GM18517 (cell line): ENCODE measurements at regions not wholly inside any gene's neighbourhood (a gene's known extent, or its start where the extent isn't known, plus 50 kb on each side); places are given as distances from the start of the nearest gene placed in this dataset.

Experiments used
- ATAC-seq: cut with Tn5 transposase; IDR thresholded peaks from one replicate; pipeline ENCODE4 v1.9.1; 2021; ENCODE audit warnings: mild to moderate bottlenecking, moderate library complexity; ENCODE audit not compliant: unreplicated experiment

- ATAC-seq: no peak
Measured at GRCh38 chr15:70337277-70338186, 239.8 kb upstream of the TLE3 start.

- no peak for ATAC-seq
Measured at GRCh38 chr15:70336425-70337009, 238.8 kb upstream of the TLE3 start.

DNA sequence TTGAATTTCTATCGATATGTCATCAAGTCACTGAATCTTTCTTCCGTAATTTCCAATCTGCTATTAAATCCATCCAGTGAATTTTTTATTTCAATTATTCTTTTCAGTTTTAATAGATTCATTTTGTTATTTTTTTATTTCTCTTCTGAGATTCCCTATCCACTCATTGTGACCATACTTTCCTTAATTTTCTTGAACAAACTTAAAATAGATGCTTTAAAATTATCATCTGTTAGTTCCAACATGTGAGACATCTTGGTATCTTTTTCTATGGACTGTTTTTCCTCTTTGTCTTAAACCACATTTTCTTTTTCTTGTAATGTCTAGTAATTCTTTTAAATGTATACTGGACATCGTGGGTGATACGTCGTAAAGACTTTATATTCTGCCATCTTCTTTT lies 236.6 kb upstream of the TLE3 start:
- ATAC-seq: no peak

GRCh38 chr15:70329179-70329578 lies 231.5 kb upstream of the TLE3 start:
- ATAC-seq: no peak

DNA sequence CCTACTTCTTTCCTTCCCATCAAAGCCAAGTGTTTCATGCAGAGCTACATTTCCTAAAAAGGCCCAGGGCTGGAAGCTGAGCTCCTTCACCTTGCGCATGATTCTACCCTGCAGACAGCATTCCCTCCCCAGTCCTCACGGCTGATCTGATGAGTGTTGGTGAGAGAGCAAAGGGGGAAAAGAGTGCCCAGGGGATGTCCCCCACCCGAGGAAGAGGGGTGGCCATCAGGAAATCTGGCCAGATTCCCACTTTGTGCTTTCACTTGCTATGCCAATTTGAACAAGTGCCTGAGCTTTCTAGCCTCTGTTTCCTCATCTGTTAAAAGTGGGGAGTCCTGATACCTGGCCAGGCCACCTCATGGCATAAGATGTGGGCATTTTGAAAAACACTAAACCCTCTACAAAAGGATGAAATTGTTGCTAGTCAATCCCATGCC lies 231.0 kb upstream of the TLE3 start:
- ATAC-seq: no peak

GRCh38 chr15:70327856-70328678 lies 230.3 kb upstream of the TLE3 start:
- ATAC-seq: no peak

DNA sequence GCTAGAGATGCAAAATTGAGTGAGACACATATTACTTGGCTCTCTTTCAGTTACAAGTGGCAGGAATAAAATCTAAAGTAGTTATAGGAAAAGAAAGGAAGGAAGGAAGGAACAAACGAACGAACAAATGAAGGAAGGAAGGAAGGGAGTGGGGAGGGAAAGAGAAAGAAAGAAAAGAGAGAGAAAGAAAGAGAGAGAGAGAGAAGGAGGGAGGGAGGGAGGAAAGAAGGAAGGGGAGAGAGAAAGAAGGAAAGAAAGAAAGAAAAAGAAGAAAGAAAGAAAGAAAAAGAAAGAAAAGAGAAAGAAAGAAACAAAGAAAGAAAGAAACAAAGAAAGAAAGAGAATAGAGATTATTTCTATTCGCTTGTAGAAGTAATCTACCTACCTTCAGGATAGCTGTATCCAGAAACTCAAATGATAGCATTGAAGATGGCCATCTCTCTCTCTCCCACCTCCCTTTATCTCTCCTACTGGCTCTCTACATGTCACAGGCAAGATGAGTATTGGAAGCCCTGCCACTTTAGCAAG lies 229.7 kb upstream of the TLE3 start:
- ATAC-seq: no peak

- no peak for ATAC-seq
Measured at GRCh38 chr15:70324001-70324974, 226.6 kb upstream of the TLE3 start.

- no peak for ATAC-seq
Measured at GRCh38 chr15:70323111-70323851, 225.6 kb upstream of the TLE3 start.

DNA sequence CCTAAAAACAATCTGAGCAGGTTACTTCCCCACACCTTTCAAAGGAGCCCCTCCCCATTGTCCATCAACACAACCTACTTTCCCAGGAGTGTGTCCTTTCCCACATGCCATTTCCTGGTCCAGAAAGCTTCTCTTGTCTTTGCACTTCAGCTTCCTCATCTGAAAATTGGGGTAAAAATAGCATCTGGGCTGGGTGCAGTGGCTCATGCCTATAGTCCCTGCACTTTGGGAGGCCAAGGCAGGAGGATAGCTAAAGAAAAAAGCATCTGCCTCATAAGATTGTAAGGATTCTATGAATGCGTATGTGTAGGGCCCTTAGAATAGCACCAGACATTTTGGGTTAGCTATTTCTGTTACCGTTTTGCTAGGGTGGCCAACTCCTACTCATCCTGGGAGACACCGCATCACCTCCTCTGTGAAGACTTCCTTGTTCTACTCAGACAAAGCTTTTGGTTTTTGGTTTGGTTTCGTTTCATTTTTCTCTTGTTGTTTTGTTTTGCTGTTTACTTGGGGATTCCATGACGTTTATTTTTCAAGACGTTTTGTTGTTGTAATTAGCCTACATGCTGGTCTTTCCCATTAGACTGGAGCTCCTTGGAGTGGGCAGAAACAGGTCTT lies 224.4 kb upstream of the TLE3 start:
- no peak for ATAC-seq

- ATAC-seq: no peak
Measured at GRCh38 chr15:70321172-70321819, 223.6 kb upstream of the TLE3 start.

- ATAC-seq: no peak
Measured at GRCh38 chr15:70320482-70320881, 222.8 kb upstream of the TLE3 start.

GRCh38 chr15:70320077-70320476 lies 222.4 kb upstream of the TLE3 start:
- no peak for ATAC-seq

- peak; percentile 93 for ATAC-seq
Measured at GRCh38 chr15:70319466-70319865, 221.7 kb upstream of the TLE3 start.

DNA sequence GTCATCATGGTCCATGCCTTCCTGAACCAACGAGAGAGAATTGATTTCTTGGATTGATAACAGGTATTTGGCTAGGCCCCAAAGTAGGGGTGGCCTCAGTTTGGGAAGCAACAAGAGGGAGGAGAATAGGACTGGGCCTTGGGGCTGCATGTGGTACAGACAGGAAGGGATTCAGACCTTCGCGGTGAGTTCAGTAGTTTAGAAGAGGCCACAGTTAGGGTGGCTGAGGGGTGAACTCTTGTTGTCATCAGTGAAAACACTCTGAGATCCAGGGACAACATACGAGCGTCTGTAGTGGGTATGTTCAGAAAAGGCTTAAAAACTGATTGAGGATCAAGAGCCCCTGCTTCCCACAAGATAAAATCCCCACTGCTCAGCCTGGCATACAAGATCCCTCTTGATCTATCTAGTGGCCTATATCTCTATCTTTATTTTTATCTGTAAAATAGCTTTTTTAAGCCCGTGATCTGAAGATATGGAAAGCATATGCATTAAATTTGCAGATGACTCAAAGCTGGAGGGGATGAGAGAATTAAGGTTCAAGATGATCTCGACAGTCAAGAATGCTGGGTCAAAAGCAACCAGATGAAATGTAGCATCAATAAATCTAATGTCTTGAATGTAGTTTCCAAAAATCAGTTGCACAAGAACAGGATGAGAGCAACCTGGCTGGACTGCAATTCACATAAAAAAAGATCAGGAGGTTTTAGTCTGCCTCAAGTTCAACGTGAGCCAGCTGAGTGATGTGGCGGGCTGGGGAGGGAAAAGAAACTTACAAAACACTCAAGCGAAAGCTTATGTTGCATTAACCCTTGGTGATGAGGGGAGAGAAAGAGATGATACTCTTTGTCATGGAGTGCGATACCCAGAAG lies 221.1 kb upstream of the TLE3 start:
- ATAC-seq: peak; percentile 51

DNA sequence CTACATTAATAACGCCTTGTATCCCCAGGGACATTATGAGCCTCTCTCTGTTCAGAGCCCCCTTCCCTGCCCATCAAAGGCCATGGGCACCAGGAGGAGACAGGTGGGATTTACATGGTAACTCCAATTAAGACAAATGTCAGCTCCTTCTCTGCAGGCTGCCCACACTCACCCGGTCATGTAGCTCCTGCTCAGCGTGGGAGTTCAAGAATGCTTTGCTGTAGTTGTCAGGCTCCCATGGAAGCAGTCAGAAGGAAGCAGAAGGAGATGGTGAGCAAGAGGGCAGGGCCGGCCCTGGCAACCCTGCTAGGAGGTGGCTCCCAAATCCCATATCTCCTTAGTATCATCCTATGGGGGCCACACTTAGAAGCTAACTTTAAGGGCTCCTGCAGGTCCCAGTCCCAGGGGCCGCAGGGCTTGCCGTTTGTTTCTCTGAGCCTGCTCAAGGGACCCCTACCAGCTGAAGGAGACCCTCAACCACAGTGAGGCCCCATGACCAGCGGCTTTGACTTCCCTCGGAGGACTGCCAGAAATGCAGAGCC lies 218.4 kb upstream of the TLE3 start:
- no peak for ATAC-seq

GRCh38 chr15:70315431-70315830 lies 217.7 kb upstream of the TLE3 start:
- ATAC-seq: no peak
